DND-41 (cell line): ENCODE measurements at regions not wholly inside any gene's neighbourhood (a gene's known extent, or its start where the extent isn't known, plus 50 kb on each side); places are given as distances from the start of the nearest gene placed in this dataset.

Source experiments
- ATAC-seq: fragments of 200-7000 bp; cut with Tn5 transposase; 3 replicates; pipeline ENCODE4 v1.9.1; 2021; ENCODE audit warnings: low read depth; ENCODE audit not compliant: insufficient read depth
- DNase-seq: peaks from one replicate; pipeline ENCODE4 v3.0.0-alpha.2; 2020
- H2AFZ ChIP-seq: 2 replicates; pipeline ENCODE4 v1.6.0; 2012; ENCODE audit warnings: low read depth, low read length
- H3K27ac ChIP-seq: 2 replicates; pipeline ENCODE4 v1.5.1; 2012; ENCODE audit warnings: low read length, inconsistent platforms
- H3K27me3 ChIP-seq: fragments of 200-600 bp; sonication (generic); 2 replicates; pipeline ENCODE4 v1.6.0; 2012; ENCODE audit warnings: low read length, mild to moderate bottlenecking, inconsistent platforms; ENCODE audit not compliant: insufficient read depth, poor library complexity
- H3K36me3 ChIP-seq: 2 replicates; pipeline ENCODE4 v1.5.1; 2012; ENCODE audit warnings: low read length, inconsistent platforms; ENCODE audit not compliant: insufficient read depth
- H3K4me1 ChIP-seq: 2 replicates; pipeline ENCODE4 v1.5.1; 2012; ENCODE audit warnings: mild to moderate bottlenecking, low read length; ENCODE audit not compliant: insufficient read depth
- H3K4me2 ChIP-seq: 2 replicates; pipeline ENCODE4 v1.6.0; 2012; ENCODE audit warnings: mild to moderate bottlenecking, moderate library complexity, low read length, inconsistent platforms; ENCODE audit not compliant: insufficient read depth
- H3K4me3 ChIP-seq, 2 experiments: fragments of 200-600 bp in 1 of 2; shearing (Covaris generic) in 1 of 2; 2 replicates each; pipeline ENCODE4 v1.5.1; 2012 to 2016; ENCODE audit warnings: inconsistent platforms in 2 of 2, low read length in 2 of 2, mild to moderate bottlenecking in 2 of 2, low read depth in 1 of 2, moderate library complexity in 1 of 2
- H3K79me2 ChIP-seq: 2 replicates; pipeline ENCODE4 v1.6.0; 2012; ENCODE audit warnings: low read length, inconsistent platforms; ENCODE audit not compliant: insufficient read depth
- H3K9ac ChIP-seq: 2 replicates; pipeline ENCODE4 v1.6.0; 2012; ENCODE audit warnings: low read depth, mild to moderate bottlenecking, inconsistent platforms, low read length, moderate library complexity
- H3K9me3 ChIP-seq: 2 replicates; pipeline ENCODE4 v1.5.1; 2012; ENCODE audit warnings: low read length, moderate library complexity, mild to moderate bottlenecking, inconsistent platforms; ENCODE audit not compliant: insufficient read depth, severe bottlenecking
- H4K20me1 ChIP-seq: 2 replicates; pipeline ENCODE4 v1.6.0; 2012; ENCODE audit warnings: low read length; ENCODE audit not compliant: insufficient read depth
- EZH2 ChIP-seq: IDR thresholded peaks from 3 replicates; pipeline ENCODE4 v1.6.1; 2012; ENCODE audit warnings: borderline replicate concordance, low read depth, mild to moderate bottlenecking, moderate library complexity, low read length, inconsistent platforms; ENCODE audit not compliant: severe bottlenecking
- TF ChIP-seq, protein P1 (sequence below): IDR thresholded peaks from 2 replicates; pipeline ENCODE4 v1.5.1; 2012; ENCODE audit warnings: borderline replicate concordance, low read length, moderate library complexity, mild to moderate bottlenecking; ENCODE audit not compliant: poor library complexity, severe bottlenecking; ENCODE audit errors: extremely low read depth

DNA sequence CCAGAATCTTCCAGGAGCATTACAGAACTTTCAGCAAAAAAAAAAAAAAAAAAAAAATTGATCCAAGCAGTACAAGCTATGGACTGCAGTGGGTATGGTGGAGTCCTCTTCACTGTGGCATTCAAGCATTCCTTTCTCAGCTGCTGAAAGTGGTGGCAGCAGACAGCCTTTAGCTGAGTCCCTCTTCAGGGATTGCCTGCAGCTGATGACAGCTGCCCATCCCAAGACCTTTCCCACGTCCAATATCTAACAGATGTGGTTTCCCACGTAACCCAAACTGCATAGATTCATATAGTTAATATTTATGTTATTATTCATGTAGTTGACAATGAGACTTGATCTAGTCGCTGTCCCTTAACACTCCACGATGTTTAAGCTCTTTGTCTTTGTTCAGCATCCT, 475.9 kb downstream of the TLE1 start:
- DNase-seq (no peak), ATAC-seq (no peak)
- H3K27me3 ChIP-seq: no peaks in the 10 kb centered on the region
- H3K4me1 ChIP-seq: no peaks in the 10 kb centered on the region
- no peak overlapping the region for H3K4me2 ChIP-seq
- no peak overlapping the region for H3K4me3 ChIP-seq
- H2AFZ ChIP-seq: no peak overlapping the region
- no peak overlapping the region for H3K9ac ChIP-seq
- H3K36me3 ChIP-seq: no peaks in the 10 kb centered on the region
- peaks cover 3% of the 10 kb centered on the region for H3K9me3 ChIP-seq
- no peak overlapping the region for H3K27ac ChIP-seq
- no peaks in the 10 kb centered on the region for H4K20me1 ChIP-seq
- no peak for TF ChIP-seq EZH2
- TF ChIP-seq, protein P1, sequence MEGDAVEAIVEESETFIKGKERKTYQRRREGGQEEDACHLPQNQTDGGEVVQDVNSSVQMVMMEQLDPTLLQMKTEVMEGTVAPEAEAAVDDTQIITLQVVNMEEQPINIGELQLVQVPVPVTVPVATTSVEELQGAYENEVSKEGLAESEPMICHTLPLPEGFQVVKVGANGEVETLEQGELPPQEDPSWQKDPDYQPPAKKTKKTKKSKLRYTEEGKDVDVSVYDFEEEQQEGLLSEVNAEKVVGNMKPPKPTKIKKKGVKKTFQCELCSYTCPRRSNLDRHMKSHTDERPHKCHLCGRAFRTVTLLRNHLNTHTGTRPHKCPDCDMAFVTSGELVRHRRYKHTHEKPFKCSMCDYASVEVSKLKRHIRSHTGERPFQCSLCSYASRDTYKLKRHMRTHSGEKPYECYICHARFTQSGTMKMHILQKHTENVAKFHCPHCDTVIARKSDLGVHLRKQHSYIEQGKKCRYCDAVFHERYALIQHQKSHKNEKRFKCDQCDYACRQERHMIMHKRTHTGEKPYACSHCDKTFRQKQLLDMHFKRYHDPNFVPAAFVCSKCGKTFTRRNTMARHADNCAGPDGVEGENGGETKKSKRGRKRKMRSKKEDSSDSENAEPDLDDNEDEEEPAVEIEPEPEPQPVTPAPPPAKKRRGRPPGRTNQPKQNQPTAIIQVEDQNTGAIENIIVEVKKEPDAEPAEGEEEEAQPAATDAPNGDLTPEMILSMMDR: no peak
- no peaks in the 10 kb centered on the region for H3K79me2 ChIP-seq

DNA sequence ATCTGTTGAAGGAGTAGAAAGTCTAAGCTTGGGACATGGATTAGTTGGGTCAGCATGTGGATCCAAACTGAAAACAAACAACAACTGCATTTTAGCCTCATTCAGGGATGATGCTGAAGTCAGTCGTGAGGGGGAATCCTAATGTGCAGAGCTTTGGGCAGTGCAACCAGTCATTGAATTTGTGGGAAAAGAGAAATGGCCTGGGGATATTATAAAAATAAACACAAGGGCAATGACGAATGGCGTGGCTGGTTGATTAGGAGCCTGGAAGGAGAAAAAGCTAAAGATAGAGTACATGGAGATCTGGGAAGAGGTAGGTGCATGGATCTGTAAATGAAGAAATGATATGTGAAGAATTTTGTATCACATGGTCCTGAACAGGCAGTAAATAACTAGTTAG, 477.6 kb downstream of the TLE1 start:
- Histone ChIP-seq H4K20me1 (no peaks in the 10 kb centered on the region), H3K79me2 (no peaks in the 10 kb centered on the region), H3K4me3 (no peak overlapping the region), H3K9ac (no peak overlapping the region), H3K27ac (no peak overlapping the region), H3K36me3 (no peaks in the 10 kb centered on the region), H2AFZ (no peak overlapping the region), H3K4me2 (no peak overlapping the region), H3K4me1 (no peaks in the 10 kb centered on the region), H3K27me3 (no peaks in the 10 kb centered on the region), H3K9me3 (no peaks in the 10 kb centered on the region)
- DNase-seq (no peak), ATAC-seq (no peak)
- TF ChIP-seq, protein P1: no peak
- no peak for TF ChIP-seq EZH2

DNA sequence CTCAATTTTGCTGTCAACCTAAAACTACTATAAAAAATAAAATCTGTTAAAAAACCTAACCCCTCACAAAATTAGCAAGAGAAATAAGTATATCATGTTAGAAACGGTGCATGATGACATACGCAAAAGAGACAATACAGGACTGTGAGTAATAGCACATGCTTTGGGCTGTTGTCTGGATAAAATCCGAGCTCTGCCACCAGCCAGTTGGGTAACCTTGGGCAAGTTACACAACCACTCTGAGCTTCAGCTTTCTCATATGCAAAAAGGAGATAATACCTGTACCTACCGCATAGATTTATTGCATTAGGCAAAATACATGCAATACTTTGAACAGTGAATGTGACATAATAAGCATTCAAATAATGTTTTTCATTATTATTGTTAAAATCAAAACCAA, 481.7 kb downstream of the TLE1 start:
- Histone ChIP-seq H3K27ac (no peak overlapping the region), H3K79me2 (no peaks in the 10 kb centered on the region), H3K36me3 (no peaks in the 10 kb centered on the region), H3K9ac (no peak overlapping the region), H3K4me3 (no peak overlapping the region), H3K27me3 (no peaks in the 10 kb centered on the region), H3K4me2 (no peak overlapping the region), H4K20me1 (no peaks in the 10 kb centered on the region), H3K9me3 (no peaks in the 10 kb centered on the region), H2AFZ (no peak overlapping the region), H3K4me1 (no peaks in the 10 kb centered on the region)
- DNase-seq (no peak), ATAC-seq (no peak)
- TF ChIP-seq, protein P1: no peak
- no peak for TF ChIP-seq EZH2

DNA sequence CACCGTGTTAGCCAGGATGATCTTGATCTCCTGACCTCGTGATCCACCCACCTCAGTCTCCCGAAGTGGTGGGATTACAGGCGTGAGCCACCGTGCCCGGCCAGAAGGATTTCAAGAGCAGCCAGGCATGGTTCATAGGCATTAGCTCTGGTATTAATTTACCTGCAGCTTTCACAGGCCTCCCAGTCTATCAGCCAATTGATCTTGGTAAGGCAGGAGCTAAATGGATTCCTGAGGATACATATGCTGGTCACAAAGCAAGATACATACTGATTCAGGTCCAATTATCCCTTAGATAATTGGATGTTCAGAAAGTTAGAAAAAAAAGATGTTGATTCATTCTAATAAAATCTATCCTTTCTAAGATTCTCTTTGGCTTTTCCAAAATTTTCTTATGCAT, 487.1 kb downstream of the TLE1 start:
- H3K27me3 ChIP-seq: no peaks in the 10 kb centered on the region
- H3K79me2 ChIP-seq: no peaks in the 10 kb centered on the region
- H3K36me3 ChIP-seq: no peaks in the 10 kb centered on the region
- no peak overlapping the region for H3K4me3 ChIP-seq
- H3K9ac ChIP-seq: no peak overlapping the region
- H3K4me1 ChIP-seq: no peaks in the 10 kb centered on the region
- H3K4me2 ChIP-seq: no peak overlapping the region
- DNase-seq (no peak), ATAC-seq (no peak)
- no peak overlapping the region for H2AFZ ChIP-seq
- H3K9me3 ChIP-seq: no peaks in the 10 kb centered on the region
- no peaks in the 10 kb centered on the region for H4K20me1 ChIP-seq
- H3K27ac ChIP-seq: no peak overlapping the region
- TF ChIP-seq, protein P1: no peak
- TF ChIP-seq EZH2: no peak
